Liver (tissue), 8 donors: ENCODE measurements at regions not wholly inside any gene's neighbourhood (a gene's known extent, or its start where the extent isn't known, plus 50 kb on each side); places are given as distances from the start of the nearest gene placed in this dataset.

ENCODE experiments used
- DNase-seq: peaks from one replicate; pipeline ENCODE4 v3.0.0-alpha.2; 2017; ENCODE audit warnings: low spot score
- H3K27ac ChIP-seq, 2 donors: one replicate each; pipeline ENCODE4 v1.7.0; 2013; ENCODE audit warnings: inconsistent platforms in 2 of 2, low read length in 2 of 2, control low read depth in 1 of 2, low read depth in 1 of 2, mild to moderate bottlenecking in 1 of 2
- H3K27me3 ChIP-seq, 4 donors: one replicate each; pipeline versions ENCODE4 v1.6.1 to v1.7.0; 2013; ENCODE audit warnings: low read length in 3 of 4, inconsistent platforms in 1 of 4, mild to moderate bottlenecking in 1 of 4, moderate library complexity in 1 of 4; ENCODE audit not compliant: control insufficient read depth in 4 of 4, insufficient read depth in 4 of 4
- H3K36me3 ChIP-seq, 4 donors: one replicate each; pipeline versions ENCODE4 v1.6.1 to v1.7.0; 2013; ENCODE audit warnings: low read length in 3 of 4, mild to moderate bottlenecking in 3 of 4, low read depth in 1 of 4, moderate library complexity in 1 of 4; ENCODE audit not compliant: control insufficient read depth in 4 of 4, insufficient read depth in 3 of 4
- H3K4me1 ChIP-seq, 4 donors: one replicate each; pipeline versions ENCODE4 v1.6.1 to v1.7.0; 2013; ENCODE audit warnings: low read length in 3 of 4, mild to moderate bottlenecking in 3 of 4, moderate library complexity in 1 of 4; ENCODE audit not compliant: control insufficient read depth in 4 of 4, insufficient read depth in 4 of 4
- H3K4me3 ChIP-seq, 3 donors: one replicate each; pipeline versions ENCODE4 v1.6.1 to v1.7.0; 2013; ENCODE audit warnings: low read length in 3 of 3, control low read depth in 1 of 3, low read depth in 1 of 3, mild to moderate bottlenecking in 1 of 3
- H3K9ac ChIP-seq, 2 donors: one replicate each; pipeline ENCODE4 v1.7.0; 2013; ENCODE audit warnings: low read length in 2 of 2, mild to moderate bottlenecking in 2 of 2, moderate library complexity in 2 of 2, control low read depth in 1 of 2, low read depth in 1 of 2
- H3K9me3 ChIP-seq, 4 donors: one replicate each; pipeline versions ENCODE4 v1.6.1 to v1.7.0; 2013; ENCODE audit warnings: low read length in 3 of 4; ENCODE audit not compliant: control insufficient read depth in 4 of 4
- CTCF ChIP-seq: fragments of 150-350 bp; IDR thresholded peaks from 2 replicates; pipeline ENCODE4 v1.5.1; 2017; ENCODE audit warnings: improper control_type of control experiment, low read depth, low read length; ENCODE audit not compliant: missing input control
- EGR1 ChIP-seq, 2 donors: IDR thresholded peaks; 2 replicates each; pipeline ENCODE4 v1.6.1; 2016 to 2018; ENCODE audit warnings: antibody characterized with exemption in 2 of 2, low read depth in 2 of 2
- FOXA1 ChIP-seq: IDR thresholded peaks from 2 replicates; pipeline ENCODE4 v1.6.1; 2016; ENCODE audit warnings: antibody characterized with exemption
- FOXA2 ChIP-seq: IDR thresholded peaks from 2 replicates; pipeline ENCODE4 v1.6.1; 2016; ENCODE audit warnings: antibody characterized with exemption
- GABPA ChIP-seq, 2 donors: IDR thresholded peaks in 1 of 2; conservative IDR thresholded peaks in 1 of 2; 2 replicates each; pipeline ENCODE4 v1.6.1; 2016; ENCODE audit warnings: antibody characterized with exemption in 2 of 2, mild to moderate bottlenecking in 1 of 2, moderate library complexity in 1 of 2
- HNF4A ChIP-seq, 2 donors: conservative IDR thresholded peaks; 2 replicates each; pipeline ENCODE4 v1.6.1; 2016; ENCODE audit warnings: antibody characterized with exemption in 2 of 2, mild to moderate bottlenecking in 2 of 2
- HNF4G ChIP-seq: IDR thresholded peaks from 2 replicates; pipeline ENCODE4 v1.6.1; 2016; ENCODE audit warnings: antibody characterized with exemption
- JUND ChIP-seq, 2 donors: IDR thresholded peaks; 2 replicates each; pipeline ENCODE4 v1.6.1; 2016; ENCODE audit warnings: antibody characterized with exemption in 2 of 2
- NR2F2 ChIP-seq: IDR thresholded peaks from 2 replicates; pipeline ENCODE4 v1.6.1; 2016; ENCODE audit warnings: antibody characterized with exemption
- RAD21 ChIP-seq, 2 donors: IDR thresholded peaks; 2 replicates each; pipeline ENCODE4 v1.6.1; 2016; ENCODE audit warnings: antibody characterized with exemption in 2 of 2, mild to moderate bottlenecking in 2 of 2
- REST ChIP-seq: IDR thresholded peaks from 2 replicates; pipeline ENCODE4 v1.6.1; 2016; ENCODE audit warnings: antibody characterized with exemption, mild to moderate bottlenecking
- RXRA ChIP-seq, 2 donors: IDR thresholded peaks; 2 replicates each; pipeline ENCODE4 v1.6.1; 2017 to 2018; ENCODE audit warnings: antibody characterized with exemption in 2 of 2, mild to moderate bottlenecking in 1 of 2
- SP1 ChIP-seq: IDR thresholded peaks from 2 replicates; pipeline ENCODE4 v1.6.1; 2018; ENCODE audit warnings: antibody characterized with exemption, mild to moderate bottlenecking
- TAF1 ChIP-seq: conservative IDR thresholded peaks from 2 replicates; pipeline ENCODE4 v1.6.1; 2016; ENCODE audit warnings: antibody characterized with exemption, mild to moderate bottlenecking
- YY1 ChIP-seq: IDR thresholded peaks from 2 replicates; pipeline ENCODE4 v1.6.1; 2016; ENCODE audit warnings: antibody characterized with exemption, mild to moderate bottlenecking
- ZBTB33 ChIP-seq: IDR thresholded peaks from 2 replicates; pipeline ENCODE4 v1.6.1; 2016; ENCODE audit warnings: antibody characterized with exemption
- WGBS: extraction: QIAGEN DNeasy Blood & Tissue Kit; methylation state at CpG from one replicate; pipeline ENCODE4 v1.1.7; 2013; 5-methylcytosine and 5-hydroxymethylcytosine counted together
- TF ChIP-seq, protein P1 (sequence below): IDR thresholded peaks from 2 replicates; pipeline ENCODE4 v1.6.1; 2016; ENCODE audit warnings: antibody characterized with exemption
- TF ChIP-seq, protein P2 (sequence below): IDR thresholded peaks from 2 replicates; pipeline ENCODE4 v1.6.1; 2016; ENCODE audit warnings: antibody characterized with exemption
- donor health status: healthy.
- donor health status: healthy.
- donor health status: healthy.
- donor health status: healthy.
- donor health status: healthy.

DNA sequence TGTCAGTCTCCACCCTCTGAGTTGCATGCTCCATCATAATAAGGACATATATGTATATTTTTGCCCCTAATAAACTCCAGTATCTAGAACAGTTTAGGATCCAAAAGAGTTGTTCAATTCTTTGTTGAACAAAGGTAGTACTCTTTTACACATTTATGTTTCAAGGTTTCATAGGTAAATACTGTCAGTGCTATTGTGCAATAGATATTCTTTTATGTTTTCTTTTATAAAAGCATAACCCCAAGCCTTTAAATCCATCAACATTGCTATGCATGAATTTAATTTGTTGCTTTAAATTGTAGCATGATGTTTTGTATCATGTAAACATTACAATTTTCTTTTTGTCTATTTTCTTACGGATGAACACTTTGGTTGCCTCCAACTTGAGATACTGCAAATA lies 469.7 kb upstream of the COBL start:
- Histone ChIP-seq H3K4me3 (no peak overlapping the region), H3K9me3 (no peaks in the 10 kb centered on the region), H3K4me1 (no peaks in the 10 kb centered on the region), H3K27me3 (no peaks in the 10 kb centered on the region), H3K9ac (no peak overlapping the region), H3K27ac (no peak overlapping the region), H3K36me3 (no peaks in the 10 kb centered on the region)
- 85% methylated on average over 1 of the region's 1 CpG for WGBS
- TF ChIP-seq REST (no peak), HNF4A (conservative IDR thresholded peaks at IDR 0.05) (no peak), RAD21 (IDR thresholded peaks at IDR 0.05) (no peak), EGR1 (IDR thresholded peaks at IDR 0.05; ENCODE audit: low read depth in 2 of 2) (no peak), FOXA1 (no peak), HNF4G (no peak), TAF1 (no peak), SP1 (no peak), NR2F2 (no peak), YY1 (no peak), ZBTB33 (no peak), GABPA (IDR thresholded peaks at IDR 0.05 in 1 of 2, conservative IDR thresholded peaks at IDR 0.05 in 1 of 2) (no peak), JUND (IDR thresholded peaks at IDR 0.05) (no peak), CTCF (no peak), RXRA (IDR thresholded peaks at IDR 0.05) (no peak), FOXA2 (no peak)
- TF ChIP-seq, protein P1, sequence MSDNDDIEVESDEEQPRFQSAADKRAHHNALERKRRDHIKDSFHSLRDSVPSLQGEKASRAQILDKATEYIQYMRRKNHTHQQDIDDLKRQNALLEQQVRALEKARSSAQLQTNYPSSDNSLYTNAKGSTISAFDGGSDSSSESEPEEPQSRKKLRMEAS: no peak
- TF ChIP-seq, protein P2, sequence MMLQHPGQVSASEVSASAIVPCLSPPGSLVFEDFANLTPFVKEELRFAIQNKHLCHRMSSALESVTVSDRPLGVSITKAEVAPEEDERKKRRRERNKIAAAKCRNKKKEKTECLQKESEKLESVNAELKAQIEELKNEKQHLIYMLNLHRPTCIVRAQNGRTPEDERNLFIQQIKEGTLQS: no peak
- no peak for DNase-seq

- Histone ChIP-seq H3K27ac (no peak overlapping the region), H3K9ac (no peak overlapping the region), H3K4me3 (no peak overlapping the region), H3K36me3 (no peaks in the 10 kb centered on the region), H3K9me3 (no peaks in the 10 kb centered on the region), H3K4me1 (no peaks in the 10 kb centered on the region), H3K27me3 (no peaks in the 10 kb centered on the region)
- no peak for TF ChIP-seq JUND (IDR thresholded peaks at IDR 0.05)
- 71% methylated on average over 9 of the region's 9 CpGs for WGBS
- no peak for DNase-seq
Measured at GRCh38 chr7:51785876-51786275, 469.3 kb upstream of the COBL start.
